H9 (cell line): ENCODE measurements at regions not wholly inside any gene's neighbourhood (a gene's known extent, or its start where the extent isn't known, plus 50 kb on each side); places are given as distances from the start of the nearest gene placed in this dataset.

Source experiments
- DNase-seq: peaks from one replicate; pipeline ENCODE4 v3.0.0-alpha.2; 2017
- H2AFZ ChIP-seq: one replicate; pipeline ENCODE4 v1.6.1; 2013; ENCODE audit warnings: mild to moderate bottlenecking, low read length, control low read depth, moderate library complexity
- H2AK5ac ChIP-seq: 2 replicates; pipeline ENCODE4 v1.6.1; 2013; ENCODE audit warnings: low read length, control low read depth, mixed read lengths; ENCODE audit not compliant: insufficient read length
- H2BK120ac ChIP-seq: one replicate; pipeline ENCODE4 v1.6.1; 2013; ENCODE audit warnings: low read depth, mild to moderate bottlenecking, low read length, control low read depth, inconsistent platforms; ENCODE audit not compliant: poor library complexity, severe bottlenecking
- H2BK12ac ChIP-seq: 2 replicates; pipeline ENCODE4 v1.6.1; 2013; ENCODE audit warnings: low read length, control low read depth, mixed read lengths, low read depth; ENCODE audit not compliant: insufficient read length
- H2BK15ac ChIP-seq: 2 replicates; pipeline ENCODE4 v1.6.1; 2013; ENCODE audit warnings: low read depth, low read length, control low read depth
- H2BK20ac ChIP-seq: one replicate; pipeline ENCODE4 v1.6.1; 2013; ENCODE audit warnings: low read depth, mild to moderate bottlenecking, low read length, control low read depth, inconsistent platforms; ENCODE audit not compliant: poor library complexity, severe bottlenecking
- H2BK5ac ChIP-seq: 2 replicates; pipeline ENCODE4 v1.6.1; 2013; ENCODE audit warnings: low read length, control low read depth, mixed read lengths; ENCODE audit not compliant: insufficient read length
- H3K14ac ChIP-seq: 2 replicates; pipeline ENCODE4 v1.6.1; 2013; ENCODE audit warnings: low read length, control low read depth; ENCODE audit not compliant: insufficient read depth
- H3K18ac ChIP-seq: 2 replicates; pipeline ENCODE4 v1.6.1; 2013; ENCODE audit warnings: low read depth, mild to moderate bottlenecking, mixed read lengths, low read length, control low read depth; ENCODE audit not compliant: insufficient read length
- H3K23ac ChIP-seq: 2 replicates; pipeline ENCODE4 v1.6.1; 2013; ENCODE audit warnings: low read length, control low read depth, mixed read lengths, low read depth; ENCODE audit not compliant: insufficient read length
- H3K23me2 ChIP-seq: 2 replicates; pipeline ENCODE4 v1.6.1; 2013; ENCODE audit warnings: low read depth, mild to moderate bottlenecking, mixed read lengths, low read length, control low read depth; ENCODE audit not compliant: insufficient read length, poor library complexity, severe bottlenecking
- H3K27ac ChIP-seq: 2 replicates; pipeline ENCODE4 v1.5.1; 2013; ENCODE audit warnings: low read length, control low read depth, mixed read lengths, low read depth; ENCODE audit not compliant: insufficient read length
- H3K27me3 ChIP-seq: 2 replicates; pipeline ENCODE4 v1.6.1; 2013; ENCODE audit warnings: low read length, control low read depth, inconsistent platforms; ENCODE audit not compliant: insufficient read depth
- H3K4ac ChIP-seq: 2 replicates; pipeline ENCODE4 v1.6.1; 2013; ENCODE audit warnings: low read depth, mild to moderate bottlenecking, control low read depth, inconsistent platforms, low read length, moderate library complexity
- H3K4me1 ChIP-seq: 2 replicates; pipeline ENCODE4 v1.6.1; 2013; ENCODE audit warnings: low read length, control low read depth, inconsistent platforms; ENCODE audit not compliant: insufficient read depth
- H3K4me2 ChIP-seq: 2 replicates; pipeline ENCODE4 v1.6.1; 2013; ENCODE audit warnings: low read length, control low read depth, mixed read lengths; ENCODE audit not compliant: insufficient read length, insufficient read depth
- H3K56ac ChIP-seq: 2 replicates; pipeline ENCODE4 v1.6.1; 2013; ENCODE audit warnings: low read depth, mild to moderate bottlenecking, mixed read lengths, low read length, control low read depth; ENCODE audit not compliant: insufficient read length
- H3K79me1 ChIP-seq: 2 replicates; pipeline ENCODE4 v1.6.1; 2013; ENCODE audit warnings: low read depth, mild to moderate bottlenecking, moderate library complexity, low read length, control low read depth, inconsistent platforms; ENCODE audit not compliant: insufficient read depth, poor library complexity, severe bottlenecking
- H3K79me2 ChIP-seq: 2 replicates; pipeline ENCODE4 v1.6.1; 2013; ENCODE audit warnings: low read length, control low read depth, inconsistent platforms; ENCODE audit not compliant: insufficient read depth
- H3K9ac ChIP-seq: 2 replicates; pipeline ENCODE4 v1.6.1; 2013; ENCODE audit warnings: low read length, control low read depth, mixed read lengths; ENCODE audit not compliant: insufficient read length; ENCODE audit errors: extremely low read depth
- H3K9me3 ChIP-seq: one replicate; pipeline ENCODE4 v1.6.1; 2013; ENCODE audit warnings: low read depth, low read length, inconsistent platforms; ENCODE audit not compliant: control insufficient read depth
- H3T11ph ChIP-seq: one replicate; pipeline ENCODE4 v1.6.1; 2013; ENCODE audit warnings: mild to moderate bottlenecking, low read length, control low read depth, inconsistent platforms
- H4K20me1 ChIP-seq: one replicate; pipeline ENCODE4 v1.6.1; 2013; ENCODE audit not compliant: control insufficient read depth, insufficient read length, insufficient read depth
- H4K5ac ChIP-seq: 2 replicates; pipeline ENCODE4 v1.6.1; 2013; ENCODE audit warnings: low read depth, mild to moderate bottlenecking, mixed read lengths, low read length, control low read depth; ENCODE audit not compliant: insufficient read length
- H4K8ac ChIP-seq: replicated peaks from 2 replicates; pipeline ENCODE4 v1.6.1; 2013; ENCODE audit warnings: low read length, control low read depth, mixed read lengths, low read depth; ENCODE audit not compliant: insufficient read length
- H4K91ac ChIP-seq: 2 replicates; pipeline ENCODE4 v1.6.1; 2013; ENCODE audit warnings: low read depth, mild to moderate bottlenecking, moderate library complexity, mixed read lengths, low read length, control low read depth; ENCODE audit not compliant: insufficient read length
- H3K27ac Mint-ChIP-seq, 3 experiments: 2 replicates in 2 of 3; 3 replicates in 1 of 3; pipeline ENCODE4 v1.8.0; 2020 to 2021; ENCODE audit warnings: mixed read lengths in 3 of 3, mild to moderate bottlenecking in 1 of 3, moderate library complexity in 1 of 3
- H3K27me3 Mint-ChIP-seq: 2 replicates; pipeline ENCODE4 v1.8.0; 2021; ENCODE audit warnings: low read depth, mild to moderate bottlenecking, moderate library complexity, mixed read lengths
- H3K36me3 Mint-ChIP-seq, 3 experiments: 2 replicates in 2 of 3; 3 replicates in 1 of 3; pipeline ENCODE4 v1.8.0; 2020 to 2021; ENCODE audit warnings: low read depth in 3 of 3, mixed read lengths in 3 of 3; ENCODE audit not compliant: insufficient read depth in 1 of 3
- H3K4me1 Mint-ChIP-seq, 2 experiments: 2 replicates each; pipeline ENCODE4 v1.8.0; 2020; ENCODE audit warnings: mixed read lengths in 2 of 2
- H3K4me3 Mint-ChIP-seq, 2 experiments: 2 replicates in 1 of 2; 3 replicates in 1 of 2; pipeline ENCODE4 v1.8.0; 2020 to 2021; ENCODE audit warnings: mild to moderate bottlenecking in 2 of 2, mixed read lengths in 2 of 2, moderate library complexity in 1 of 2
- H3K9me3 Mint-ChIP-seq, 2 experiments: 2 replicates in 1 of 2; 3 replicates in 1 of 2; pipeline ENCODE4 v1.8.0; 2020; ENCODE audit warnings: mild to moderate bottlenecking in 2 of 2, mixed read lengths in 2 of 2, moderate library complexity in 1 of 2
- WGBS: extraction: QIAGEN DNeasy Blood & Tissue Kit; methylation state at CpG from one replicate; pipeline ENCODE4 v1.1.7; 2013; ENCODE audit warnings: missing lambda C conversion rate, low lambda C conversion rate, mixed read lengths; ENCODE audit not compliant: insufficient read length; ENCODE audit errors: extremely low coverage; 5-methylcytosine and 5-hydroxymethylcytosine counted together
- TF ChIP-seq, protein P1 (sequence below): fragments of 200-600 bp; sonication (generic); conservative IDR thresholded peaks from 3 replicates; pipeline ENCODE4 v1.8.0; 2021; ENCODE audit warnings: antibody characterized with exemption, mild to moderate bottlenecking

DNA sequence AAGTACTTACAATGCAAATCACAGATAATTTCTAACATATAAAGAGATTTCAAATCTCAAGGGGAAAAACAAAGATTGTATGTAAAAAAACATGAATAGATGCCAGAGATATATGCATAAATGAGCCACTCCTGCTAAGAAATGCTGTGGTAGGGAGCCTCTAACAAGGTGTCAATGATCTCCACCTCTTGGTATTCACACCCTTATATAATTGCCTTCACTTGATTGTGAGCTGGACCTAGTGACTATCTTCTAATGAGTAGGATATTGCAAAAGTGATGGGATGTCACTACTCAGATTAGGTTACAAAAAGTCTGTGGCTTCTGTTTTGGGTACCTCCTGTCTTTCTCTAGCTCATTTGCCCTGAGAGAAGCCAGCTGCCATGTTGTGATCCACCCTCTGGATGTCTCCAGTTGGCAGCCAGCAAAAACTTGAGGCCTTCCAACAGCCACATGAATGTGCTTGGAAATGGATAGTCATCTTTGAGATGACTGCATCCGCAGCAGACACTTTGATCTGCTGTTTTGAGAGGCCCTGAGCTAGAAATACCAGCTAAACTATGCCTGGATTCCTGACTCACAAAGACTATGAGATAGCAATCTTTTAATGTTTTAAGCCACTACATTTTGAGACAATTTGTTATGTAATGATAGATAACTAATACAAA, 196.1 kb upstream of the FGGY start:
- Histone ChIP-seq H3K9ac (no peak overlapping the region), H3K27ac (no peak overlapping the region), H3K4me1 (no peaks in the 10 kb centered on the region), H2BK12ac (no peak overlapping the region), H4K8ac (no peak overlapping the region), H4K5ac (no peak overlapping the region), H3K56ac (no peak overlapping the region), H2BK5ac (no peak overlapping the region), H3K79me2 (no peaks in the 10 kb centered on the region), H3K18ac (no peak overlapping the region), H2BK20ac (no peak overlapping the region), H3T11ph (no peak overlapping the region), H2BK120ac (no peak overlapping the region), H3K23me2 (no peaks in the 10 kb centered on the region), H3K4ac (no peak overlapping the region), H3K23ac (no peak overlapping the region), H3K27me3 (no peaks in the 10 kb centered on the region), H2BK15ac (no peak overlapping the region), H3K4me2 (no peak overlapping the region), H3K79me1 (no peaks in the 10 kb centered on the region), H2AFZ (no peak overlapping the region), H4K20me1 (no peaks in the 10 kb centered on the region), H3K9me3 (no peaks in the 10 kb centered on the region), H4K91ac (no peak overlapping the region), H3K14ac (no peak overlapping the region), H2AK5ac (no peak overlapping the region)
- no peak overlapping the region for H3K27ac Mint-ChIP-seq
- WGBS = no CpG with 5 or more reads among the region's 1 CpG
- TF ChIP-seq, protein P1, sequence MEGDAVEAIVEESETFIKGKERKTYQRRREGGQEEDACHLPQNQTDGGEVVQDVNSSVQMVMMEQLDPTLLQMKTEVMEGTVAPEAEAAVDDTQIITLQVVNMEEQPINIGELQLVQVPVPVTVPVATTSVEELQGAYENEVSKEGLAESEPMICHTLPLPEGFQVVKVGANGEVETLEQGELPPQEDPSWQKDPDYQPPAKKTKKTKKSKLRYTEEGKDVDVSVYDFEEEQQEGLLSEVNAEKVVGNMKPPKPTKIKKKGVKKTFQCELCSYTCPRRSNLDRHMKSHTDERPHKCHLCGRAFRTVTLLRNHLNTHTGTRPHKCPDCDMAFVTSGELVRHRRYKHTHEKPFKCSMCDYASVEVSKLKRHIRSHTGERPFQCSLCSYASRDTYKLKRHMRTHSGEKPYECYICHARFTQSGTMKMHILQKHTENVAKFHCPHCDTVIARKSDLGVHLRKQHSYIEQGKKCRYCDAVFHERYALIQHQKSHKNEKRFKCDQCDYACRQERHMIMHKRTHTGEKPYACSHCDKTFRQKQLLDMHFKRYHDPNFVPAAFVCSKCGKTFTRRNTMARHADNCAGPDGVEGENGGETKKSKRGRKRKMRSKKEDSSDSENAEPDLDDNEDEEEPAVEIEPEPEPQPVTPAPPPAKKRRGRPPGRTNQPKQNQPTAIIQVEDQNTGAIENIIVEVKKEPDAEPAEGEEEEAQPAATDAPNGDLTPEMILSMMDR = no peak
- no peak for DNase-seq
- H3K27me3 Mint-ChIP-seq = peaks cover 1% of the 10 kb centered on the region; the same call in 1 of the 2 replicates
- H3K4me3 Mint-ChIP-seq = no peak overlapping the region
- no peaks in the 10 kb centered on the region; a peak in 2 of 7 replicates for H3K36me3 Mint-ChIP-seq
- peaks cover 0 to 9% of the 10 kb centered on the region in 2 experiments; a peak in 3 of 5 replicates for H3K9me3 Mint-ChIP-seq
- H3K4me1 Mint-ChIP-seq = peaks cover 13 to 15% of the 10 kb centered on the region in 2 experiments
